ENCODE measurements at regions not wholly inside any gene's neighbourhood (a gene's known extent, or its start where the extent isn't known, plus 50 kb on each side); places are given as distances from the start of the nearest gene placed in this dataset.

DNA sequence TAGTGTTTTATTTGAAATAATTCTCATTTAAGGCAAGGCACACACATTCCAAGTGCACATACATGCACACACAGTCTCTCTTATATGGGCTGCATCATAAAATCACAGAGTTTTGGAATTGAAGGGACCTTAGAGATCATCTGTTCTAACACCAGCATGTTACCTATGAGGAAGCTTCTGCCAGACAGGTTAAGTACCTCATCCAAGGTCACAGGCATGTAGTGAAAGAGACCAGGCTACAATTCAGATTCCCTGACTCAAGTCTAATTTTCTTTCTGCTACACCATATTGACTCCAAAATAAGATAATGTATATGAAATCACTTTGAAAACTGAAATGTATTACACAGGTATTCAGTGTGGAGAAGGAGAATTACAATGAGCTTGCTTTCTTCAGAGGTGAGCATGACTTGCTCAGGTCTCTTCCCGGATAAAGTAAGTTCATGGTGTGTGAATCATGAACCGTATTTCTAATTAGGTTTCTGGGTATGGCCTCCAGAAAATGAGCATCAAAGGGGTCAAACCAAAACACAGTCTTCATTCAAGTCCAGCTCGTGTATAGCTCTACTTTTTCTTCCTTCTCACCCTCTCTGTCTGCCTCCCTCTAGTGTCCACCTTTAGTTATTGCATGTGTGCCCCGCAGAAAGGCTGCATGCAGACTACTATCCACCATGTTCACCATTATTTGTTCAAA is 411.9 kb downstream of the FUT8 start:
- TF ChIP-seq JUND (IDR thresholded peaks at IDR 0.05) (no peak), SIN3A (IDR thresholded peaks at IDR 0.05; ENCODE audit: borderline replicate concordance, low read depth, low read length) (no peak), EZH2phosphoT487 (IDR thresholded peaks at IDR 0.05; ENCODE audit: borderline replicate concordance, low read depth) (no peak), YY1 (IDR thresholded peaks at IDR 0.05; ENCODE audit: low read depth) (no peak)
- TF ChIP-seq, protein P1, sequence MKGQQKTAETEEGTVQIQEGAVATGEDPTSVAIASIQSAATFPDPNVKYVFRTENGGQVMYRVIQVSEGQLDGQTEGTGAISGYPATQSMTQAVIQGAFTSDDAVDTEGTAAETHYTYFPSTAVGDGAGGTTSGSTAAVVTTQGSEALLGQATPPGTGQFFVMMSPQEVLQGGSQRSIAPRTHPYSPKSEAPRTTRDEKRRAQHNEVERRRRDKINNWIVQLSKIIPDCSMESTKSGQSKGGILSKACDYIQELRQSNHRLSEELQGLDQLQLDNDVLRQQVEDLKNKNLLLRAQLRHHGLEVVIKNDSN (IDR thresholded peaks at IDR 0.05; ENCODE audit: borderline replicate concordance, low read depth) = no peak
- TF ChIP-seq, protein P2, sequence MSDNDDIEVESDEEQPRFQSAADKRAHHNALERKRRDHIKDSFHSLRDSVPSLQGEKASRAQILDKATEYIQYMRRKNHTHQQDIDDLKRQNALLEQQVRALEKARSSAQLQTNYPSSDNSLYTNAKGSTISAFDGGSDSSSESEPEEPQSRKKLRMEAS (IDR thresholded peaks at IDR 0.05; ENCODE audit: low read depth) = no peak
- TF ChIP-seq, protein P3, sequence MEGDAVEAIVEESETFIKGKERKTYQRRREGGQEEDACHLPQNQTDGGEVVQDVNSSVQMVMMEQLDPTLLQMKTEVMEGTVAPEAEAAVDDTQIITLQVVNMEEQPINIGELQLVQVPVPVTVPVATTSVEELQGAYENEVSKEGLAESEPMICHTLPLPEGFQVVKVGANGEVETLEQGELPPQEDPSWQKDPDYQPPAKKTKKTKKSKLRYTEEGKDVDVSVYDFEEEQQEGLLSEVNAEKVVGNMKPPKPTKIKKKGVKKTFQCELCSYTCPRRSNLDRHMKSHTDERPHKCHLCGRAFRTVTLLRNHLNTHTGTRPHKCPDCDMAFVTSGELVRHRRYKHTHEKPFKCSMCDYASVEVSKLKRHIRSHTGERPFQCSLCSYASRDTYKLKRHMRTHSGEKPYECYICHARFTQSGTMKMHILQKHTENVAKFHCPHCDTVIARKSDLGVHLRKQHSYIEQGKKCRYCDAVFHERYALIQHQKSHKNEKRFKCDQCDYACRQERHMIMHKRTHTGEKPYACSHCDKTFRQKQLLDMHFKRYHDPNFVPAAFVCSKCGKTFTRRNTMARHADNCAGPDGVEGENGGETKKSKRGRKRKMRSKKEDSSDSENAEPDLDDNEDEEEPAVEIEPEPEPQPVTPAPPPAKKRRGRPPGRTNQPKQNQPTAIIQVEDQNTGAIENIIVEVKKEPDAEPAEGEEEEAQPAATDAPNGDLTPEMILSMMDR (IDR thresholded peaks at IDR 0.05) = peak; percentile 90
- TF ChIP-seq, protein P4, sequence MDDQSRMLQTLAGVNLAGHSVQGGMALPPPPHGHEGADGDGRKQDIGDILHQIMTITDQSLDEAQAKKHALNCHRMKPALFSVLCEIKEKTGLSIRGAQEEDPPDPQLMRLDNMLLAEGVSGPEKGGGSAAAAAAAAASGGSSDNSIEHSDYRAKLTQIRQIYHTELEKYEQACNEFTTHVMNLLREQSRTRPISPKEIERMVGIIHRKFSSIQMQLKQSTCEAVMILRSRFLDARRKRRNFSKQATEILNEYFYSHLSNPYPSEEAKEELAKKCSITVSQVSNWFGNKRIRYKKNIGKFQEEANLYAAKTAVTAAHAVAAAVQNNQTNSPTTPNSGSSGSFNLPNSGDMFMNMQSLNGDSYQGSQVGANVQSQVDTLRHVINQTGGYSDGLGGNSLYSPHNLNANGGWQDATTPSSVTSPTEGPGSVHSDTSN (IDR thresholded peaks at IDR 0.05) = no peak

Data from SK-N-SH (cell line).